ENCODE measurements at regions not wholly inside any gene's neighbourhood (a gene's known extent, or its start where the extent isn't known, plus 50 kb on each side); places are given as distances from the start of the nearest gene placed in this dataset.

GRCh38 chr9:16356196-16356765 lies 514.2 kb downstream of the BNC2 start:
- TF ChIP-seq, protein P1, sequence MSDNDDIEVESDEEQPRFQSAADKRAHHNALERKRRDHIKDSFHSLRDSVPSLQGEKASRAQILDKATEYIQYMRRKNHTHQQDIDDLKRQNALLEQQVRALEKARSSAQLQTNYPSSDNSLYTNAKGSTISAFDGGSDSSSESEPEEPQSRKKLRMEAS (CRISPR knock-in tag; IDR thresholded peaks at IDR 0.05) = no peak
- TF ChIP-seq ETV6 (CRISPR knock-in tag; IDR thresholded peaks at IDR 0.05) = no peak
- no peak for TF ChIP-seq SP1 (CRISPR knock-in tag; conservative IDR thresholded peaks at IDR 0.05)
- no peak for TF ChIP-seq CTCF (IDR thresholded peaks at IDR 0.05)
- no peak for TF ChIP-seq SMAD3 (CRISPR knock-in tag; IDR thresholded peaks at IDR 0.05; ENCODE audit: borderline replicate concordance)
- no peak for TF ChIP-seq EMX1 (CRISPR knock-in tag; IDR thresholded peaks at IDR 0.05)
- no peak for TF ChIP-seq JUN (CRISPR knock-in tag; IDR thresholded peaks at IDR 0.05)
